ENCODE measurements at regions not wholly inside any gene's neighbourhood (a gene's known extent, or its start where the extent isn't known, plus 50 kb on each side); places are given as distances from the start of the nearest gene placed in this dataset.

DNA sequence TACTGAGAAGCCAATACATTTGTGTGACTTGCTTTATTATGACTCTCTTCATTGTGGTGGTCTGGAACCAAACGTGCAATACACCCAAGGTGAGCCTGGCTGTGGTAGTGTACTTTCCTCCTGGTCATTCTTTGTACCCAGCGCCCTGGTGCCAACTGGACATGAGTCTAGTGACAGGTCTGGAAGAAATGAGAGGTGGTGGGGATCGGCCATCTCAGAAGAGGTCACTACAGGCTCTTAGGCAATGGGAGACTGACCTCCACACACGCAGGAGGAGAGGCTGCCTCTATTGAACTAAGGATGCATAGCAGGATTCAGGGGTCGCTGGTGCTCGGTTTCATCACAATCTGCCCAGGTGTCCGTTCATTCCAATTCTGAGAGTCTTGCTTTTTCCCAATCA, 56.4 kb upstream of the RTL6 start:
- no peaks in the 10 kb centered on the region for H4K20me1 ChIP-seq (ENCODE audit: insufficient read depth)
- POLR2A ChIA-PET = no interaction called here
- no peak overlapping the region for H2AFZ ChIP-seq (ENCODE audit: low read depth, low read length, poor library complexity, severe bottlenecking)
- H3K9me3 ChIP-seq (ENCODE audit: control insufficient read depth in 1 of 2, insufficient read depth in 1 of 2, low read depth in 1 of 2, low read length in 2 of 2) = no peaks in the 10 kb centered on the region
- no peaks in the 10 kb centered on the region for H3K79me2 ChIP-seq (ENCODE audit: insufficient read depth, low read length)
- H3K27me3 ChIP-seq (ENCODE audit: insufficient read depth, low read length) = peaks cover 15% of the 10 kb centered on the region; the same call in 1 of the 2 replicates
- no peak overlapping the region for H3K4me2 ChIP-seq (ENCODE audit: low read length)
- H3K36me3 ChIP-seq (ENCODE audit: control insufficient read depth in 1 of 2, insufficient read depth in 2 of 2, low read length in 2 of 2) = no peaks in the 10 kb centered on the region
- CTCF ChIA-PET = no interaction called here
- intact Hi-C loops (cut with micrococcal nuclease) = no loop called here
- ATAC-seq (no peak), DNase-seq (ENCODE audit: low read depth, low spot score) (no peak)
- no peak overlapping the region for H3K9ac ChIP-seq (ENCODE audit: low read length)
- RAD21 ChIA-PET (ENCODE audit: low non-redundant PET in 1 of 2, low total read pairs in 2 of 2, uncharacterized antibody in 2 of 2, unreplicated experiment in 2 of 2) = no interaction called here
- H3K9me2 ChIP-seq (ENCODE audit: insufficient read depth) = no peaks in the 10 kb centered on the region
- TF ChIP-seq JUND (IDR thresholded peaks at IDR 0.05) (no peak), YY1 (IDR thresholded peaks at IDR 0.05; ENCODE audit: extremely low read depth, insufficient replicate concordance, low read depth, low read length) (no peak), POLR2A (IDR thresholded peaks at IDR 0.05; ENCODE audit: borderline replicate concordance, extremely low read depth, insufficient read depth, insufficient read length) (no peak), CBX3 (IDR thresholded peaks at IDR 0.05; ENCODE audit: low read depth) (no peak), SIN3A (IDR thresholded peaks at IDR 0.05; ENCODE audit: low read depth) (no peak), ZFX (IDR thresholded peaks at IDR 0.05) (no peak), FOSL1 (IDR thresholded peaks at IDR 0.05; ENCODE audit: low read depth) (no peak)
- TF ChIP-seq, protein P1, sequence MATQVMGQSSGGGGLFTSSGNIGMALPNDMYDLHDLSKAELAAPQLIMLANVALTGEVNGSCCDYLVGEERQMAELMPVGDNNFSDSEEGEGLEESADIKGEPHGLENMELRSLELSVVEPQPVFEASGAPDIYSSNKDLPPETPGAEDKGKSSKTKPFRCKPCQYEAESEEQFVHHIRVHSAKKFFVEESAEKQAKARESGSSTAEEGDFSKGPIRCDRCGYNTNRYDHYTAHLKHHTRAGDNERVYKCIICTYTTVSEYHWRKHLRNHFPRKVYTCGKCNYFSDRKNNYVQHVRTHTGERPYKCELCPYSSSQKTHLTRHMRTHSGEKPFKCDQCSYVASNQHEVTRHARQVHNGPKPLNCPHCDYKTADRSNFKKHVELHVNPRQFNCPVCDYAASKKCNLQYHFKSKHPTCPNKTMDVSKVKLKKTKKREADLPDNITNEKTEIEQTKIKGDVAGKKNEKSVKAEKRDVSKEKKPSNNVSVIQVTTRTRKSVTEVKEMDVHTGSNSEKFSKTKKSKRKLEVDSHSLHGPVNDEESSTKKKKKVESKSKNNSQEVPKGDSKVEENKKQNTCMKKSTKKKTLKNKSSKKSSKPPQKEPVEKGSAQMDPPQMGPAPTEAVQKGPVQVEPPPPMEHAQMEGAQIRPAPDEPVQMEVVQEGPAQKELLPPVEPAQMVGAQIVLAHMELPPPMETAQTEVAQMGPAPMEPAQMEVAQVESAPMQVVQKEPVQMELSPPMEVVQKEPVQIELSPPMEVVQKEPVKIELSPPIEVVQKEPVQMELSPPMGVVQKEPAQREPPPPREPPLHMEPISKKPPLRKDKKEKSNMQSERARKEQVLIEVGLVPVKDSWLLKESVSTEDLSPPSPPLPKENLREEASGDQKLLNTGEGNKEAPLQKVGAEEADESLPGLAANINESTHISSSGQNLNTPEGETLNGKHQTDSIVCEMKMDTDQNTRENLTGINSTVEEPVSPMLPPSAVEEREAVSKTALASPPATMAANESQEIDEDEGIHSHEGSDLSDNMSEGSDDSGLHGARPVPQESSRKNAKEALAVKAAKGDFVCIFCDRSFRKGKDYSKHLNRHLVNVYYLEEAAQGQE (IDR thresholded peaks at IDR 0.05; ENCODE audit: low read depth) = no peak
- TF ChIP-seq, protein P2, sequence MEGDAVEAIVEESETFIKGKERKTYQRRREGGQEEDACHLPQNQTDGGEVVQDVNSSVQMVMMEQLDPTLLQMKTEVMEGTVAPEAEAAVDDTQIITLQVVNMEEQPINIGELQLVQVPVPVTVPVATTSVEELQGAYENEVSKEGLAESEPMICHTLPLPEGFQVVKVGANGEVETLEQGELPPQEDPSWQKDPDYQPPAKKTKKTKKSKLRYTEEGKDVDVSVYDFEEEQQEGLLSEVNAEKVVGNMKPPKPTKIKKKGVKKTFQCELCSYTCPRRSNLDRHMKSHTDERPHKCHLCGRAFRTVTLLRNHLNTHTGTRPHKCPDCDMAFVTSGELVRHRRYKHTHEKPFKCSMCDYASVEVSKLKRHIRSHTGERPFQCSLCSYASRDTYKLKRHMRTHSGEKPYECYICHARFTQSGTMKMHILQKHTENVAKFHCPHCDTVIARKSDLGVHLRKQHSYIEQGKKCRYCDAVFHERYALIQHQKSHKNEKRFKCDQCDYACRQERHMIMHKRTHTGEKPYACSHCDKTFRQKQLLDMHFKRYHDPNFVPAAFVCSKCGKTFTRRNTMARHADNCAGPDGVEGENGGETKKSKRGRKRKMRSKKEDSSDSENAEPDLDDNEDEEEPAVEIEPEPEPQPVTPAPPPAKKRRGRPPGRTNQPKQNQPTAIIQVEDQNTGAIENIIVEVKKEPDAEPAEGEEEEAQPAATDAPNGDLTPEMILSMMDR (IDR thresholded peaks at IDR 0.05 in 2 of 3, conservative IDR thresholded peaks at IDR 0.05 in 1 of 3; ENCODE audit: borderline replicate concordance in 1 of 3, insufficient read depth in 1 of 3, low read depth in 2 of 3, low read length in 2 of 3) = no peak
- TF ChIP-seq, protein P3, sequence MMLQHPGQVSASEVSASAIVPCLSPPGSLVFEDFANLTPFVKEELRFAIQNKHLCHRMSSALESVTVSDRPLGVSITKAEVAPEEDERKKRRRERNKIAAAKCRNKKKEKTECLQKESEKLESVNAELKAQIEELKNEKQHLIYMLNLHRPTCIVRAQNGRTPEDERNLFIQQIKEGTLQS (IDR thresholded peaks at IDR 0.05) = no peak
- TF ChIP-seq, protein P4, sequence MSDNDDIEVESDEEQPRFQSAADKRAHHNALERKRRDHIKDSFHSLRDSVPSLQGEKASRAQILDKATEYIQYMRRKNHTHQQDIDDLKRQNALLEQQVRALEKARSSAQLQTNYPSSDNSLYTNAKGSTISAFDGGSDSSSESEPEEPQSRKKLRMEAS (IDR thresholded peaks at IDR 0.05) = no peak
- peaks cover 0 to 6% of the 10 kb centered on the region in 2 experiments; a peak in 1 of 4 replicates for H3K4me1 ChIP-seq (ENCODE audit: control insufficient read depth in 1 of 2, insufficient read depth in 2 of 2, low read length in 2 of 2)
- no peak overlapping the region for H3K4me3 ChIP-seq (replicated peaks in 1 of 2; ENCODE audit: low read depth in 1 of 2, low read length in 2 of 2)
- H3K27ac ChIP-seq (ENCODE audit: low read depth, low read length) = no peak overlapping the region
- BruUV-seq (replicated peaks) = no TSS peak
